Karpas-422 (cell line): ENCODE measurements at regions not wholly inside any gene's neighbourhood (a gene's known extent, or its start where the extent isn't known, plus 50 kb on each side); places are given as distances from the start of the nearest gene placed in this dataset.
A peak's percentile ranks its signal among the peaks of the same experiment; 100 is the strongest.

ENCODE experiments used
- DNase-seq: peaks from one replicate; pipeline ENCODE4 v3.0.0-alpha.2; 2015
- H2AFZ ChIP-seq: fragments of 200-600 bp; sonication (generic); 2 replicates; pipeline ENCODE4 v1.6.1; 2014; ENCODE audit warnings: antibody characterized with exemption, low read length, mixed read lengths
- H3K27ac ChIP-seq: fragments of 200-600 bp; sonication (generic); 2 replicates; pipeline ENCODE4 v1.5.1; 2014; ENCODE audit warnings: mild to moderate bottlenecking, low read length, moderate library complexity
- H3K27me3 ChIP-seq: fragments of 200-600 bp; sonication (generic); 2 replicates; pipeline ENCODE4 v1.6.1; 2014; ENCODE audit warnings: low read length, mixed read lengths
- H3K36me3 ChIP-seq: fragments of 200-600 bp; sonication (generic); 2 replicates; pipeline ENCODE4 v1.6.1; 2014; ENCODE audit warnings: low read length, mixed read lengths; ENCODE audit not compliant: insufficient read depth
- H3K4me1 ChIP-seq: fragments of 200-600 bp; sonication (generic); 2 replicates; pipeline ENCODE4 v1.6.1; 2014; ENCODE audit warnings: mild to moderate bottlenecking, low read length, mixed read lengths
- H3K4me2 ChIP-seq: fragments of 200-600 bp; sonication (generic); 2 replicates; pipeline ENCODE4 v1.6.1; 2014; ENCODE audit warnings: low read length, low read depth, mild to moderate bottlenecking; ENCODE audit not compliant: poor library complexity, severe bottlenecking
- H3K4me3 ChIP-seq: fragments of 200-600 bp; sonication (generic); 2 replicates; pipeline ENCODE4 v1.5.1; 2014; ENCODE audit warnings: mild to moderate bottlenecking, antibody characterized with exemption, low read length, mixed read lengths
- H3K79me2 ChIP-seq: fragments of 200-600 bp; sonication (generic); 2 replicates; pipeline ENCODE4 v1.6.1; 2014; ENCODE audit warnings: mild to moderate bottlenecking, low read length, mixed read lengths
- H3K9ac ChIP-seq: fragments of 200-600 bp; sonication (generic); 2 replicates; pipeline ENCODE4 v1.6.0; 2014; ENCODE audit warnings: low read length
- H3K9me2 ChIP-seq: fragments of 200-600 bp; sonication (generic), shearing (Covaris generic); replicated peaks from 2 replicates; pipeline ENCODE4 v1.6.0; 2014; ENCODE audit warnings: mild to moderate bottlenecking, low read length, moderate library complexity; ENCODE audit not compliant: insufficient read depth
- H3K9me3 ChIP-seq: fragments of 300-700, 200-600 bp; sonication (generic); 2 replicates; pipeline ENCODE4 v1.6.1; 2014; ENCODE audit warnings: low read length, mixed read lengths
- H4K20me1 ChIP-seq: fragments of 200-600 bp; sonication (generic); 2 replicates; pipeline ENCODE4 v1.6.1; 2014; ENCODE audit warnings: mild to moderate bottlenecking, antibody characterized with exemption, low read length, low read depth; ENCODE audit not compliant: insufficient read depth

- no peak for DNase-seq
- Histone ChIP-seq H3K79me2 (no peaks in the 10 kb centered on the region), H3K9me3 (no peaks in the 10 kb centered on the region), H3K4me1 (no peaks in the 10 kb centered on the region), H2AFZ (no peak overlapping the region), H3K9me2 (no peaks in the 10 kb centered on the region), H3K27ac (no peak overlapping the region), H3K9ac (no peak overlapping the region), H3K4me2 (no peak overlapping the region), H3K4me3 (no peak overlapping the region), H3K27me3 (0 out of 2 replicates have a peak, but pooled peaks cover 4% of the 10 kb centered on the region), H4K20me1 (no peaks in the 10 kb centered on the region), H3K36me3 (no peaks in the 10 kb centered on the region)
These were observed 795.0 kb downstream of the MAFB start for GRCh38 chr20:39894067-39894466.

GRCh38 chr20:39893003-39893685 is 795.9 kb downstream of the MAFB start:
- no peak overlapping the region for H3K4me3 ChIP-seq
- no peak overlapping the region for H2AFZ ChIP-seq
- DNase-seq, result no peak
- H3K27ac ChIP-seq, result no peak overlapping the region
- H4K20me1 ChIP-seq, result no peaks in the 10 kb centered on the region
- no peaks in the 10 kb centered on the region for H3K4me1 ChIP-seq
- 0 out of 2 replicates have a peak, but pooled peaks cover 4% of the 10 kb centered on the region for H3K27me3 ChIP-seq
- H3K36me3 ChIP-seq, result no peaks in the 10 kb centered on the region
- no peaks in the 10 kb centered on the region for H3K79me2 ChIP-seq
- no peaks in the 10 kb centered on the region for H3K9me3 ChIP-seq
- H3K9ac ChIP-seq, result no peak overlapping the region
- no peaks in the 10 kb centered on the region for H3K9me2 ChIP-seq
- no peak overlapping the region for H3K4me2 ChIP-seq

- Histone ChIP-seq H3K4me1 (no peaks in the 10 kb centered on the region), H3K9me3 (no peaks in the 10 kb centered on the region), H3K36me3 (no peaks in the 10 kb centered on the region), H3K27me3 (0 out of 2 replicates have a peak, but pooled peaks cover 4% of the 10 kb centered on the region), H3K4me2 (no peak overlapping the region), H3K79me2 (no peaks in the 10 kb centered on the region), H3K4me3 (no peak overlapping the region), H3K9ac (no peak overlapping the region), H4K20me1 (no peaks in the 10 kb centered on the region), H3K27ac (no peak overlapping the region), H3K9me2 (no peaks in the 10 kb centered on the region), H2AFZ (no peak overlapping the region)
- DNase-seq, result no peak
These were observed 798.3 kb downstream of the MAFB start for GRCh38 chr20:39890697-39891096.

GRCh38 chr20:39888310-39888709 is 800.7 kb downstream of the MAFB start:
- DNase-seq, result no peak
- Histone ChIP-seq H3K4me3 (no peak overlapping the region), H2AFZ (no peak overlapping the region), H3K79me2 (no peaks in the 10 kb centered on the region), H3K4me2 (no peak overlapping the region), H3K36me3 (no peaks in the 10 kb centered on the region), H3K9ac (no peak overlapping the region), H4K20me1 (no peaks in the 10 kb centered on the region), H3K27me3 (no peaks in the 10 kb centered on the region), H3K9me2 (no peaks in the 10 kb centered on the region), H3K4me1 (no peaks in the 10 kb centered on the region), H3K9me3 (no peaks in the 10 kb centered on the region), H3K27ac (no peak overlapping the region)

- Histone ChIP-seq H3K36me3 (no peaks in the 10 kb centered on the region), H3K79me2 (no peaks in the 10 kb centered on the region), H2AFZ (no peak overlapping the region), H3K9ac (no peak overlapping the region), H3K27me3 (no peaks in the 10 kb centered on the region), H3K4me1 (no peaks in the 10 kb centered on the region), H3K9me3 (no peaks in the 10 kb centered on the region), H4K20me1 (no peaks in the 10 kb centered on the region), H3K9me2 (no peaks in the 10 kb centered on the region), H3K4me3 (no peak overlapping the region), H3K4me2 (no peak overlapping the region), H3K27ac (no peak overlapping the region)
- no peak for DNase-seq
These were observed 802.3 kb downstream of the MAFB start for GRCh38 chr20:39886650-39887190.

- Histone ChIP-seq H3K4me2 (no peak overlapping the region), H3K4me3 (no peak overlapping the region), H4K20me1 (no peaks in the 10 kb centered on the region), H3K9me2 (no peaks in the 10 kb centered on the region), H3K27me3 (no peaks in the 10 kb centered on the region), H3K4me1 (no peaks in the 10 kb centered on the region), H3K27ac (no peak overlapping the region), H3K36me3 (no peaks in the 10 kb centered on the region), H3K9me3 (no peaks in the 10 kb centered on the region), H2AFZ (no peak overlapping the region), H3K79me2 (no peaks in the 10 kb centered on the region), H3K9ac (no peak overlapping the region)
- DNase-seq, result peak; percentile 86
These were observed 802.9 kb downstream of the MAFB start for GRCh38 chr20:39885975-39886649.

GRCh38 chr20:39882806-39883205 is 806.2 kb downstream of the MAFB start:
- no peaks in the 10 kb centered on the region for H3K79me2 ChIP-seq
- no peaks in the 10 kb centered on the region for H3K27me3 ChIP-seq
- no peaks in the 10 kb centered on the region for H3K4me1 ChIP-seq
- no peak overlapping the region for H3K9ac ChIP-seq
- H3K9me2 ChIP-seq, result no peaks in the 10 kb centered on the region
- no peak overlapping the region for H3K27ac ChIP-seq
- no peak for DNase-seq
- H3K9me3 ChIP-seq, result no peaks in the 10 kb centered on the region
- H3K4me2 ChIP-seq, result no peak overlapping the region
- H3K4me3 ChIP-seq, result no peak overlapping the region
- no peak overlapping the region for H2AFZ ChIP-seq
- H4K20me1 ChIP-seq, result no peaks in the 10 kb centered on the region
- H3K36me3 ChIP-seq, result no peaks in the 10 kb centered on the region

GRCh38 chr20:39880890-39881289 is 808.1 kb downstream of the MAFB start:
- Histone ChIP-seq H3K36me3 (no peaks in the 10 kb centered on the region), H3K79me2 (no peaks in the 10 kb centered on the region), H3K27ac (no peak overlapping the region), H3K9me2 (no peaks in the 10 kb centered on the region), H3K9me3 (no peaks in the 10 kb centered on the region), H2AFZ (no peak overlapping the region), H3K4me2 (no peak overlapping the region), H4K20me1 (no peaks in the 10 kb centered on the region), H3K9ac (no peak overlapping the region), H3K4me3 (no peak overlapping the region), H3K4me1 (no peaks in the 10 kb centered on the region), H3K27me3 (no peaks in the 10 kb centered on the region)
- DNase-seq, result peak; percentile 65
